ENCODE measurements at regions not wholly inside any gene's neighbourhood (a gene's known extent, or its start where the extent isn't known, plus 50 kb on each side); places are given as distances from the start of the nearest gene placed in this dataset.

DNA sequence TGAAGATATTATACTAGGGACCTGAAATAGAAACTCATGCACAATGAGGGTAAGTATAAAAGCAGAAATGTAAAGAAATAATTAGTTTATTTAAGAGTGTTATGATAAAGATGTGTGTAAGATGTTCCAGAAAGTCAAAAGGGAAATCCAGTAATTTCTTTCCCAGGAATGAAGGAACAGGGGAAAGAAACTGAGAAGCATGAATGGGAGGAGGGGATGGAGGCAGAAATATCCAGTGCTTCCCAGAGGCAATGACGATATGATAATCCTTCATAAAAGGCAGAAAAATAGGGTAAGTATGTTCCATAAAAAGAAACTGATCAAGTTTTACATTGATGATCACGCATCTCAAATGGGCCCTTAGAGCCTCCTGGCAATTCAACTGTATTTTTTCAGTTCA lies 120.7 kb upstream of the LPAR1 start:
- TF ChIP-seq RFX5 (IDR thresholded peaks at IDR 0.05; ENCODE audit: low read depth, low read length): no peak
- TF ChIP-seq, protein P1, sequence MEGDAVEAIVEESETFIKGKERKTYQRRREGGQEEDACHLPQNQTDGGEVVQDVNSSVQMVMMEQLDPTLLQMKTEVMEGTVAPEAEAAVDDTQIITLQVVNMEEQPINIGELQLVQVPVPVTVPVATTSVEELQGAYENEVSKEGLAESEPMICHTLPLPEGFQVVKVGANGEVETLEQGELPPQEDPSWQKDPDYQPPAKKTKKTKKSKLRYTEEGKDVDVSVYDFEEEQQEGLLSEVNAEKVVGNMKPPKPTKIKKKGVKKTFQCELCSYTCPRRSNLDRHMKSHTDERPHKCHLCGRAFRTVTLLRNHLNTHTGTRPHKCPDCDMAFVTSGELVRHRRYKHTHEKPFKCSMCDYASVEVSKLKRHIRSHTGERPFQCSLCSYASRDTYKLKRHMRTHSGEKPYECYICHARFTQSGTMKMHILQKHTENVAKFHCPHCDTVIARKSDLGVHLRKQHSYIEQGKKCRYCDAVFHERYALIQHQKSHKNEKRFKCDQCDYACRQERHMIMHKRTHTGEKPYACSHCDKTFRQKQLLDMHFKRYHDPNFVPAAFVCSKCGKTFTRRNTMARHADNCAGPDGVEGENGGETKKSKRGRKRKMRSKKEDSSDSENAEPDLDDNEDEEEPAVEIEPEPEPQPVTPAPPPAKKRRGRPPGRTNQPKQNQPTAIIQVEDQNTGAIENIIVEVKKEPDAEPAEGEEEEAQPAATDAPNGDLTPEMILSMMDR (conservative IDR thresholded peaks at IDR 0.05; ENCODE audit: low read depth, low read length): no peak
- no peak for TF ChIP-seq BHLHE40 (IDR thresholded peaks at IDR 0.05; ENCODE audit: low read depth, low read length)
- no peak for TF ChIP-seq POLR2A (IDR thresholded peaks at IDR 0.05; ENCODE audit: low read depth, low read length)
- TF ChIP-seq SMC3 (IDR thresholded peaks at IDR 0.05; ENCODE audit: low read depth, low read length): no peak
- TF ChIP-seq RCOR1 (IDR thresholded peaks at IDR 0.05; ENCODE audit: insufficient replicate concordance, low read length): no peak
- TF ChIP-seq, protein P2, sequence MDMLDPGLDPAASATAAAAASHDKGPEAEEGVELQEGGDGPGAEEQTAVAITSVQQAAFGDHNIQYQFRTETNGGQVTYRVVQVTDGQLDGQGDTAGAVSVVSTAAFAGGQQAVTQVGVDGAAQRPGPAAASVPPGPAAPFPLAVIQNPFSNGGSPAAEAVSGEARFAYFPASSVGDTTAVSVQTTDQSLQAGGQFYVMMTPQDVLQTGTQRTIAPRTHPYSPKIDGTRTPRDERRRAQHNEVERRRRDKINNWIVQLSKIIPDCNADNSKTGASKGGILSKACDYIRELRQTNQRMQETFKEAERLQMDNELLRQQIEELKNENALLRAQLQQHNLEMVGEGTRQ (IDR thresholded peaks at IDR 0.05; ENCODE audit: low read depth, low read length): no peak

Measured in IMR-90 (cell line).